ENCODE measurements at regions not wholly inside any gene's neighbourhood (a gene's known extent, or its start where the extent isn't known, plus 50 kb on each side); places are given as distances from the start of the nearest gene placed in this dataset.

DNA sequence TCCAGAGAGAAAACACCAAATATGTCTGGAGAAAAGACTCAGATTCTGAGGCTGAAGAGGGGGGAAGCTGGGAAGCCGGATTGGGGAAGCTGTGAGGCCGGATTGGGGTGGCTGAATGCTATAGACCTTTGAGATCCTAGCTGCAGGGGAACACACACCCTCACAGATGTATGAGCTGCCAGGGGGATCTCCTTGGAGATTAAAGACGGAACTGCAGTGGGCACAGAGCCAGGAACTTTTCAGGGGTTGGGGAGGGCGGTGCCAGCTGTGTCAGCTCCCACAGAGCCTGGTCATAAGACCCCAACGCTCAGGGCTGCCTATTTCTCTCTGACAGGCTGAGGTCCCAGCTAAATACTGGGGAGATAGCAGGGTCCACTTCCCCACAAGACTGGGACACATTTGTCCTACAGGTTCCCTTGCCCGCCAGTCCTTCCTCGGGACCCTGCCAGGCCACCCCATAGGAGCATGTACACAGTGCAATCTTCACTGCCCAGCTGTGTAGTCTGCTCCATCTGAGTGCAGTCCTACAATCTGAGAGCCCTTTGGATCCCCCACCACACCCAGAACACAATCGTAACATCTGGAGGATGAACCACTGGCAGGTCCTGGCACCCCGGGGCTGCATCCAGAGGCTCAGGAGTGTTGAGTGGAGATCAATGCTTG is 1893.9 kb downstream of the PCDH9 start:
- no TSS peak for BruUV-seq (replicated peaks)
- Histone ChIP-seq H3K9ac (ENCODE audit: insufficient read depth, low read depth, low read length) (no peak overlapping the region), H3K4me1 (ENCODE audit: insufficient read depth, low read length) (no peaks in the 10 kb centered on the region), H3K79me2 (ENCODE audit: insufficient read depth, low read length) (no peaks in the 10 kb centered on the region), H2AFZ (ENCODE audit: low read length) (no peak overlapping the region), H3K4me3 (replicated peaks in 1 of 3; ENCODE audit: insufficient read depth in 1 of 3, low read depth in 2 of 3, low read length in 3 of 3) (no peak overlapping the region), H3K27ac (ENCODE audit: extremely low read length, insufficient read depth, low read length) (no peak overlapping the region), H3K27me3 (ENCODE audit: control insufficient read depth in 1 of 2, insufficient read depth in 2 of 2, low read length in 2 of 2) (no peaks in the 10 kb centered on the region), H3K9me3 (ENCODE audit: low read length) (no peaks in the 10 kb centered on the region), H4K20me1 (ENCODE audit: insufficient read depth, low read length) (no peaks in the 10 kb centered on the region), H3K4me2 (ENCODE audit: low read depth, low read length) (no peak overlapping the region), H3K36me3 (replicated peaks in 1 of 2; ENCODE audit: control insufficient read depth in 1 of 2, insufficient read depth in 2 of 2, low read length in 2 of 2) (no peaks in the 10 kb centered on the region)
- in situ Hi-C loops (cut with HindIII; ENCODE audit: extremely low pct_ligation_motif_present, low pct_unique_long_range_greater_than_20kb), result no loop called here
- intact Hi-C loops (cut with micrococcal nuclease; ENCODE audit: unreplicated experiment), result no loop called here
- no peak for ATAC-seq
- POLR2A ChIA-PET, result no interaction called here
- TF ChIP-seq ZSCAN31 (CRISPR knock-in tag; IDR thresholded peaks at IDR 0.05; ENCODE audit: low read depth), result no peak
- TF ChIP-seq, protein P1, sequence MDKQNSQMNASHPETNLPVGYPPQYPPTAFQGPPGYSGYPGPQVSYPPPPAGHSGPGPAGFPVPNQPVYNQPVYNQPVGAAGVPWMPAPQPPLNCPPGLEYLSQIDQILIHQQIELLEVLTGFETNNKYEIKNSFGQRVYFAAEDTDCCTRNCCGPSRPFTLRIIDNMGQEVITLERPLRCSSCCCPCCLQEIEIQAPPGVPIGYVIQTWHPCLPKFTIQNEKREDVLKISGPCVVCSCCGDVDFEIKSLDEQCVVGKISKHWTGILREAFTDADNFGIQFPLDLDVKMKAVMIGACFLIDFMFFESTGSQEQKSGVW (CRISPR knock-in tag; IDR thresholded peaks at IDR 0.05; ENCODE audit: borderline replicate concordance), result no peak
- no peak for TF ChIP-seq ZNF501 (CRISPR knock-in tag; IDR thresholded peaks at IDR 0.05)
- TF ChIP-seq ZNF724P (CRISPR knock-in tag; IDR thresholded peaks at IDR 0.05; ENCODE audit: borderline replicate concordance), result no peak
- TF ChIP-seq ESRRA (CRISPR knock-in tag; IDR thresholded peaks at IDR 0.05; ENCODE audit: low read depth), result no peak
- TF ChIP-seq MIXL1 (CRISPR knock-in tag; IDR thresholded peaks at IDR 0.05), result no peak
- TF ChIP-seq SSRP1 (CRISPR knock-in tag; IDR thresholded peaks at IDR 0.05), result no peak
- TF ChIP-seq CEBPB (IDR thresholded peaks at IDR 0.05; ENCODE audit: borderline replicate concordance, low read depth, low read length), result no peak
- no peak for TF ChIP-seq ZNF577 (CRISPR knock-in tag; IDR thresholded peaks at IDR 0.05; ENCODE audit: borderline replicate concordance, low read depth)
- TF ChIP-seq MED8 (CRISPR knock-in tag; IDR thresholded peaks at IDR 0.05; ENCODE audit: insufficient replicate concordance), result no peak
- TF ChIP-seq KMT2A (CRISPR knock-in tag; IDR thresholded peaks at IDR 0.05), result no peak
- WGBS (ENCODE audit: low lambda C conversion rate), result 9% methylated on average over 7 of the region's 9 CpGs
- no peak for DNase-seq (ENCODE audit: low spot score)
- FAIRE-seq, result no peak
- CTCF ChIA-PET (ENCODE audit: low intra/inter-chr PET ratio, low total read pairs), result no interaction called here
